Activated CD8-positive, alpha-beta T cell treated with anti-CD3 and anti-CD28 coated beads, Interleukin-2, amount 10 ng/mL, durations not matched to agents 7 days and 5 days (primary cell): ENCODE measurements at regions not wholly inside any gene's neighbourhood (a gene's known extent, or its start where the extent isn't known, plus 50 kb on each side); places are given as distances from the start of the nearest gene placed in this dataset.

Experiments used
- ATAC-seq: fragments of 150-1000 bp; cut with Tn5 transposase; one replicate; pipeline ENCODE4 v1.10.0; 2021; ENCODE audit warnings: moderate library complexity
- CTCF ChIA-PET: fragments of 350-600 bp; sonication (Branson Sonifier 250); formaldehyde crosslinking; loops from one replicate; lab custom pipeline; 2021; ENCODE audit warnings: antibody characterized with exemption; lab: Charles Lee
- POLR2A ChIA-PET: fragments of 350-600 bp; sonication (Branson Sonifier 250); formaldehyde crosslinking; loops from one replicate; lab custom pipeline; 2021; ENCODE audit warnings: antibody characterized with exemption; lab: Charles Lee
- DNase-seq: peaks from one replicate; pipeline ENCODE4 v3.0.0-alpha.2; 2020
- H3K27ac Mint-ChIP-seq: one replicate; pipeline ENCODE4 v1.8.0; 2021; ENCODE audit warnings: mild to moderate bottlenecking, mixed read lengths
- H3K27me3 Mint-ChIP-seq: one replicate; pipeline ENCODE4 v1.8.0; 2021; ENCODE audit warnings: low read depth, mixed read lengths
- H3K36me3 Mint-ChIP-seq: one replicate; pipeline ENCODE4 v1.8.0; 2021; ENCODE audit warnings: low read depth, mixed read lengths
- H3K4me1 Mint-ChIP-seq: one replicate; pipeline ENCODE4 v1.8.0; 2021; ENCODE audit warnings: low read depth, mixed read lengths
- H3K4me3 Mint-ChIP-seq: one replicate; pipeline ENCODE4 v1.8.0; 2021; ENCODE audit warnings: mild to moderate bottlenecking, mixed read lengths
- H3K9me3 Mint-ChIP-seq: one replicate; pipeline ENCODE4 v1.8.0; 2022; ENCODE audit warnings: mixed read lengths; ENCODE audit not compliant: insufficient read depth

GRCh38 chr3:107981471-107982111 lies 109.2 kb downstream of the CD47 start:
- POLR2A ChIA-PET = no interaction called here
- H3K27ac Mint-ChIP-seq = no peak overlapping the region

DNA sequence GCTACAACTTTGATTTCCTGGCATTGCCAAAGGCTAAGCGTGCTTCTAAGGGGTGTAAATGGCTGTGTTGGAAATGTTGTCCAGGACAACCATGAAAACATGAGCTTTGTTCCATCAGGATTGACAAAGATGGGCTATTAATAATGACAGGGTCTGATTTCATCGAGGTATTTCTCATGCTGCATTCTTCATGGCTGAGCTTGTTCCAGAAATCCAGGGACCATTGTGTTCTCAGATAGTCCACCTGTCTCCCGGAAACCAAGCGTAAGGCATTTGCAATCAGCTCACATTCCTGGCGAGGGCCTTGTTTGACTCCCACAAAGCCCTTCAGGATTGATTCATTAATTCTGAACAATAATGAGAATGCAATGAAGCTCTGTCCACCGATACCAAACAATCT lies 111.3 kb downstream of the CD47 start:
- POLR2A ChIA-PET = interaction anchor here (1.6 kb wide), 1 partner anchor 28 kb away, joined by 4 read pairs; no protein-coding TSS in a partner anchor
- Mint-ChIP-seq H3K27ac (no peak overlapping the region), H3K27me3 (no peaks in the 10 kb centered on the region), H3K36me3 (peaks cover 7% of the 10 kb centered on the region), H3K4me3 (no peak overlapping the region), H3K4me1 (peaks cover 61% of the 10 kb centered on the region), H3K9me3 (no peaks in the 10 kb centered on the region)
- CTCF ChIA-PET = interaction anchor here (1.2 to 3.0 kb wide), 3 partner anchors 8 to 148 kb away, joined by 3 to 14 read pairs (median 4); no protein-coding TSS in a partner anchor
- ATAC-seq = no peak
- no peak for DNase-seq

More at GRCh38 chr3:107981471-107982111, 109.2 kb downstream of the CD47 start:
- no peak overlapping the region for H3K4me3 Mint-ChIP-seq
- H3K4me1 Mint-ChIP-seq = peaks cover 63% of the 10 kb centered on the region
- no peak for DNase-seq
- no peaks in the 10 kb centered on the region for H3K9me3 Mint-ChIP-seq
- CTCF ChIA-PET = interaction anchor here (1.8 to 3.0 kb wide), 2 partner anchors 54 kb away, joined by 6 to 14 read pairs; no protein-coding TSS in a partner anchor
- H3K27me3 Mint-ChIP-seq = no peaks in the 10 kb centered on the region
- no peak for ATAC-seq
- H3K36me3 Mint-ChIP-seq = peaks cover 3% of the 10 kb centered on the region

DNA sequence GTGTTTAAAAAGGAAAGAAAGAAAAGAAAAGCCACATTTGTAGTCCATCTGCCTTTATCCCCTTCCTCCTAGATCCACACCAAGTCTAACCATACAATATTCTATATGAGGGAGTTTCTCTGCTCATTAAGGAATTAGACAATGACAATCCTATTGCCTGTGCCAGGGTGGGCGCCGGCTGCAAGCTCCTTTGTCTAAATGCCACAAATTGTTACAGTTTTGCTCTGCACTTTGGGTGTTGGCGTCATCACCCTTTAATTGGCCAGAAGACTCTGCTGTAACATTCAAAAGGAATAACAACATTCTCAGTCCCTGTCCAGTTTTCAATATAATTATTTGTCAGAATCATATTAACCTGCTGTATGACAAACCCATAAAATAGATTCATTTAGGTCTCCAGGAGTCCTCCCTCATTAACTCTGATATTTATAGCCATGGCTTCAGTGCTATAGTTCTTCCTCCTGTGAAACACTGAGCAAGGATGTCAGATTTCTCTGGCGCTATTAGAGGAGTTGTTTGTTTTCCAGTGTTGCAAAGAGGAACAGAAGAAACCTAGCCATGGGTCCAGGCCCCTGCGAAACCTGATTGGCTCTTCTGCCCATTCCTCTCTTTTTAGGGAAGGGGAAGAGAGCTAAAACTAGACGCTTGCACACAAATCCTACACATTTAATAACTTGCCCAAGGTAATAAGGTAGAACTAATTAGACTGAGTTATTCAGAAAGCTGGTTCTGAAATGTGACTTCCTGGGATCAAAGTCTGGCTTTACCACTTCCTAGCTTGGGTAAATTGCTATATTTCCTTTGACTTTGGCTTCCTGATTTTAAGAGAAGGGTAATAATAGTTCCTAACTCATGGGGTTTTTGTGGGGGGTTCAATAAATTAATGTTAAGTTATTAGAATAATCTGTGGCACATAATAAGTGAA lies 112.4 kb downstream of the CD47 start:
- peaks cover 7% of the 10 kb centered on the region for H3K36me3 Mint-ChIP-seq
- no peaks in the 10 kb centered on the region for H3K27me3 Mint-ChIP-seq
- ChIA-PET CTCF (interaction anchor here (1.6 to 3.0 kb wide), 3 partner anchors 9 to 51 kb away, joined by 4 to 14 read pairs (median 5); no protein-coding TSS in a partner anchor), POLR2A (interaction anchor here (0.6 to 1.6 kb wide), 4 partner anchors 19 to 588 kb away, joined by 3 to 4 read pairs (median 4); no protein-coding TSS in a partner anchor)
- no peaks in the 10 kb centered on the region for H3K9me3 Mint-ChIP-seq
- ATAC-seq (no peak), DNase-seq (no peak)
- peak overlapping the region; percentile 48 for H3K4me3 Mint-ChIP-seq
- H3K4me1 Mint-ChIP-seq = peaks cover 60% of the 10 kb centered on the region
- H3K27ac Mint-ChIP-seq = peak overlapping the region; percentile 74

GRCh38 chr3:107977221-107978130 lies 113.4 kb downstream of the CD47 start:
- Mint-ChIP-seq H3K36me3 (peaks cover 7% of the 10 kb centered on the region), H3K9me3 (no peaks in the 10 kb centered on the region), H3K4me1 (peaks cover 60% of the 10 kb centered on the region), H3K27ac (peak overlapping the region; percentile 18), H3K4me3 (no peak overlapping the region), H3K27me3 (no peaks in the 10 kb centered on the region)
- ChIA-PET CTCF (interaction anchor here (0.8 to 1.6 kb wide), 2 partner anchors 39 to 50 kb away, joined by 4 to 5 read pairs; no protein-coding TSS in a partner anchor), POLR2A (interaction anchor here (0.6 to 1.0 kb wide), 2 partner anchors 18 to 589 kb away, joined by 4 read pairs; no protein-coding TSS in a partner anchor)
- no peak for ATAC-seq
- DNase-seq = no peak

DNA sequence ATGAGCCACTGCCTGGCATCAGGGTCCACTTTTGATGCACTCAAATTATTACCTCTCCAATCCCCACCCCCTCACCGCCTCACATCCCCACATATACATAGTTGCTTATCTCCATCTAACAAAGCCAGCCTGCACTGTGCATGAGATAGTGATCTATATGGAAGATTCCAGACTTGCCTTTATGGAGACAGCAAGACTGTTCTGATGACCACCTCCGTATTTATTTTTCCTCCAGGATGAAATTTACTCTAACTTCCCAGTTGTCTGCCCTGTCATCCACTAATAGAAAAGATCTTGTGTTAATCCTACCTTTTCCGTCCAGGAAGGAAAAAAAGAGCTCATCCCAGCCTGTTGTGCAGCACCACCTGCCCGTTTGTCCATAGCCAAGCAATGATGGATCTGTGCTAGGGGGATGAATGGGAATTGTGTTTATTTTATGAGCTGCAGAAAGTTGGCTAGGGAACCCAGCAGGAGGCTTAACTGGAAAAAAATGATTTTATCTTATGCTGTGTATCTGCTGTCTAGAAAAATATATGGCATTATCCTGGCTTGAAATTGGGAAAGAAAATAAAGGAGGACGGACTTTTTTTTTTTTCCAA lies 114.5 kb downstream of the CD47 start:
- Mint-ChIP-seq H3K27me3 (no peaks in the 10 kb centered on the region), H3K27ac (peak overlapping the region; percentile 65), H3K4me1 (peaks cover 58% of the 10 kb centered on the region), H3K4me3 (no peak overlapping the region), H3K9me3 (no peaks in the 10 kb centered on the region), H3K36me3 (peaks cover 7% of the 10 kb centered on the region)
- ChIA-PET POLR2A (interaction anchor here (1.4 kb wide), 1 partner anchor 49 kb away, joined by 3 read pairs; no protein-coding TSS in a partner anchor), CTCF (interaction anchor here (0.8 to 1.6 kb wide), 4 partner anchors 9 to 38 kb away, joined by 3 to 7 read pairs (median 4); no protein-coding TSS in a partner anchor)
- ATAC-seq (no peak), DNase-seq (no peak)

DNA sequence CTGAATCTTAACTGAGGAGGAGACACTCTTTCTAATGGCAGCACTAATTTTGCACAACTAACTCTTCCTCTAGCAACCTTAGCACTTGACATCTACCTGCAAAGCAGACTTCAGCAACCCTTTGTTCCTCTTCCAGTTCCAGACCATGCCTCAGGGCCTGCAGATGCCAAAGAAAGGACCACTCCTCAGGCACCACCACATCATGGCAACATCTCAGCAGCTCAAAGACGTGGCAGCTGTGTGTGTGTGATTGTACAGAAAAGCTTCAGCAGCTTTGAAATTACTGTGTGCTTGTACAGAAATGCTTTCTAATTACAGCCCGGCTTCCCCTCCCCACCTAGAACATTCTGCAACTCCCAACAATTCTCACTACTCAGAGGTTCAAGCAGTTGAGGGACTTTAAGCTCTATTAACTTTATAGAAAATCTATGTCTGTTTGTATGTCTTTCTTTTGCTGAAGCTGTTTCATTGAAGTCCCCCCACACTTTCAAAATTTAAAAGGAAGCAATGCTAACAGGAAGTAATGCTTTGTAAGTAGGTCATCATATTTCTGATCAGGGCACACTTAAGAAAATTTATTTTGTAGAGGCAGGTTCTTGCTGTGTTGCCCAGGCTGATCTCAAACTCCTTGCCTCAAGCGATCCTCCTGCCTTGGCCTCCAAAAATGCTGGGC lies 115.2 kb downstream of the CD47 start:
- Mint-ChIP-seq H3K36me3 (peaks cover 7% of the 10 kb centered on the region), H3K27ac (peak overlapping the region; percentile 65), H3K9me3 (no peaks in the 10 kb centered on the region), H3K4me3 (no peak overlapping the region), H3K27me3 (no peaks in the 10 kb centered on the region), H3K4me1 (peaks cover 55% of the 10 kb centered on the region)
- ChIA-PET POLR2A (interaction anchor here (1.4 kb wide), 1 partner anchor 48 kb away, joined by 3 read pairs; no protein-coding TSS in a partner anchor), CTCF (interaction anchor here (0.9 to 1.6 kb wide), 4 partner anchors 10 to 49 kb away, joined by 3 to 7 read pairs (median 4); no protein-coding TSS in a partner anchor)
- no peak for DNase-seq
- no peak for ATAC-seq

- Mint-ChIP-seq H3K9me3 (no peaks in the 10 kb centered on the region), H3K4me1 (peaks cover 38% of the 10 kb centered on the region), H3K4me3 (no peak overlapping the region), H3K36me3 (peaks cover 6% of the 10 kb centered on the region), H3K27ac (no peak overlapping the region), H3K27me3 (no peaks in the 10 kb centered on the region)
- ChIA-PET CTCF (interaction anchor here (0.9 kb wide), 2 partner anchors 8 to 31 kb away, joined by 3 read pairs; no protein-coding TSS in a partner anchor), POLR2A (no interaction called here)
- DNase-seq (no peak), ATAC-seq (no peak)
Measured at GRCh38 chr3:107973961-107974360, 116.9 kb downstream of the CD47 start.

DNA sequence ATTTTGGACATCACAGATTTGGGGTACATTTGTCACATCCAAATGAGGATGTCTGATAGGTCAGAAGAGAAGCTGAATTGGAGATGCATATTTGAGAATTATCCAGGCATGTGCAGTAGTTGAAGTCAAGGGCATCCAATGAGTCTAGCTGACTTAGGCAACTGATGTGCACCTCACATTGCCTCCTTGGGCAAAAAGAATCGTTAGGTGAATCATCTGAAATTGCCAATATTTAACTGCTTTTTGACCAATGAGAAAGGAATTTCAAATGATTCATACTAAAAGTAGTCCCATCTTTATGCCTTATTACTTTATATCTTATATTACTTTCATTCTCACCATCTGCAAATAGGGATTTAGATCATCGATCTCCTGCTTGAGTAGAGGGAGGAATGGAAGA lies 117.7 kb downstream of the CD47 start:
- Mint-ChIP-seq H3K27me3 (no peaks in the 10 kb centered on the region), H3K4me3 (no peak overlapping the region), H3K36me3 (peaks cover 6% of the 10 kb centered on the region), H3K9me3 (no peaks in the 10 kb centered on the region), H3K4me1 (peaks cover 30% of the 10 kb centered on the region), H3K27ac (no peak overlapping the region)
- DNase-seq (no peak), ATAC-seq (no peak)
- CTCF ChIA-PET = interaction anchor here (0.9 kb wide), 3 partner anchors 8 to 30 kb away, joined by 3 read pairs; no protein-coding TSS in a partner anchor
- POLR2A ChIA-PET = no interaction called here

DNA sequence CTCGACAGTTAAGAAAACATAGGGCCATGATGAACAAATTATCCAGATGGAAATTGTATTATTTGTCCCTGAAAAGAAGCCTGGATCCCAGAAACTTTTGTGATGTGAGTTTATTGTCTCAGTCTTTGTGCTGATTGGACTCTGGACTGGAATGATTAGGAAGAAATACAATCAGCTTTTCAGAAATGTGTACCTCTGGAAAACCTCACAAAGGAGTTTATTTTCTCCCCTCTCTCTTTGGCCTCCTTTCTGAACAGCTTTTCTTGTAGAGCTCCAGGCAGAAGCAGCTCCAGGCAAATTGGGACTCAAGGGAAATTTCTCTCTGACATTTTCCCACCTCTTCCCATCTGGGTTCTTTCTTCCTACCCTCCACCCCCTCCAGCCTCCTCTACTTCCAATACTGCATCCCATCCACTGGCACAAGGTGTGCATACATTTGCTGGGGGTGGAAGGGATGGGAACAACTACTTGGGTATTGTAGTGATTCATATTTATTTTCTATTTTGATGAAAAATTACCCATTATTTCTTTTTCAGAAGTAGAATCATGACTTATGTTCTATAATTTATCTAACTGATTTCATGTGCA lies 119.7 kb downstream of the CD47 start:
- ChIA-PET POLR2A (interaction anchor here (1.2 kb wide), 1 partner anchor 15 kb away, joined by 3 read pairs; no protein-coding TSS in a partner anchor), CTCF (interaction anchor here (1.1 to 1.2 kb wide), 2 partner anchors 43 kb away, joined by 4 read pairs; no protein-coding TSS in a partner anchor)
- H3K36me3 Mint-ChIP-seq = no peaks in the 10 kb centered on the region
- DNase-seq (no peak), ATAC-seq (no peak)
- no peak overlapping the region for H3K27ac Mint-ChIP-seq
- H3K4me3 Mint-ChIP-seq = no peak overlapping the region
- H3K9me3 Mint-ChIP-seq = no peaks in the 10 kb centered on the region
- H3K4me1 Mint-ChIP-seq = peaks cover 13% of the 10 kb centered on the region
- H3K27me3 Mint-ChIP-seq = no peaks in the 10 kb centered on the region
